Upper lobe of left lung (tissue), 6 donors: ENCODE measurements at regions not wholly inside any gene's neighbourhood (a gene's known extent, or its start where the extent isn't known, plus 50 kb on each side); places are given as distances from the start of the nearest gene placed in this dataset.
"Not testable (repeated sequence)": the region's sequence is repeated elsewhere in the genome, so short reads cannot be mapped to it uniquely, and the experiment has no call there.

Experiments used
- ATAC-seq, 2 donors: fragments of 200-7000 bp; cut with Tn5 transposase; one replicate each; pipeline ENCODE4 v1.9.1; 2022; ENCODE audit warnings: mild to moderate bottlenecking in 2 of 2, moderate library complexity in 2 of 2; ENCODE audit not compliant: low FRiP score in 2 of 2
- DNase-seq, 2 donors: peaks; one replicate each; pipeline ENCODE4 v3.0.0-alpha.2; 2019 to 2020
- H3K27ac ChIP-seq, 4 donors: fragments of 200-600 bp; sonication (generic); one replicate each; pipeline ENCODE4 v1.5.1; 2016 to 2019
- H3K27me3 ChIP-seq, 4 donors: fragments of 200-600 bp; sonication (generic); one replicate each; pipeline ENCODE4 v1.5.1; 2017 to 2019
- H3K36me3 ChIP-seq, 4 donors: fragments of 200-600 bp; sonication (generic); one replicate each; pipeline ENCODE4 v1.5.1; 2016 to 2019
- H3K4me1 ChIP-seq, 4 donors: fragments of 200-600 bp; sonication (generic); one replicate each; pipeline ENCODE4 v1.5.1; 2018 to 2019
- H3K4me3 ChIP-seq, 4 donors: fragments of 200-600 bp; sonication (generic); one replicate each; pipeline ENCODE4 v1.5.1; 2017 to 2019; ENCODE audit warnings: mild to moderate bottlenecking in 2 of 4, moderate library complexity in 1 of 4
- H3K9me3 ChIP-seq, 4 donors: fragments of 200-600 bp; sonication (generic); one replicate each; pipeline ENCODE4 v1.5.1; 2018 to 2019
- EP300 ChIP-seq, 4 donors: sonication (generic); formaldehyde crosslinking; IDR thresholded peaks; one replicate each; pipeline ENCODE4 v1.5.1; 2017; ENCODE audit warnings: antibody characterized with exemption in 4 of 4, control low read depth in 2 of 4
- POLR2A ChIP-seq, 4 donors: fragments of 450-650 bp; IDR thresholded peaks; one replicate each; pipeline ENCODE4 v1.5.1; 2016 to 2017; ENCODE audit warnings: antibody characterized with exemption in 4 of 4, mild to moderate bottlenecking in 2 of 4
- POLR2AphosphoS5 ChIP-seq, 2 donors: sonication (generic); formaldehyde crosslinking; IDR thresholded peaks; one replicate each; pipeline ENCODE4 v1.5.1; 2017; ENCODE audit warnings: antibody characterized with exemption in 2 of 2
- WGBS, 2 donors: methylation state at CpG; one replicate each; pipeline ENCODE4 v1.1.5; 2017 to 2018; 5-methylcytosine and 5-hydroxymethylcytosine counted together
- TF ChIP-seq, protein P1 (sequence below), 6 experiments: fragments of 450-650 bp in 4 of 6; fragments of 200-600 bp in 2 of 6; sonication (generic) in 2 of 6; IDR thresholded peaks; one replicate each; pipeline ENCODE4 v1.5.1; 2016 to 2019; ENCODE audit warnings: antibody characterized with exemption in 6 of 6
- donor health status: DM: no; HTN: no; CAD: no; lungs with moderate emphysema.
- donor health status: DM: no; HTN: yes; CAD: no; lungs with severe emphysema.

DNA sequence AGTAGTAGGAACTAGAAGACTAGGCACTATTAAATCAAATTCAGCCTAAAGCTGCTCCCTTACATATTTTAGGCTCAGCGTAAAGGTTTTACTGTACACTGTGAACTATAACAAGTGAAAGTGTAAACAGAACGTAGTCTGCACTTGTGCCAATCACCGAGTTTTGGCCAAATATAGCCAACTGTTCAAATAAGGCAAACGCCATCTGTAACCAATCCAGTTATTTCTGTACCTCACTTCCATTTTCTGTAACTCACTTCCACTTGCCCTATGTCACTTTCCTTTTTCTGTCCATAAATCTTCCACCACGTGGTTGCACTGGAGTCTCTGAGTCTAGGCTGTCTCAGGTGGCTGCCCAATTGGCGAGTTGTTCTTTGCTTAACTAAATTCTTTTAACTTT is 2132.2 kb downstream of the LRRC4C start:
- no peak for ATAC-seq
- 35 to 43% methylated on average over 6 of the region's 6 CpGs for WGBS, 2 donors

DNA sequence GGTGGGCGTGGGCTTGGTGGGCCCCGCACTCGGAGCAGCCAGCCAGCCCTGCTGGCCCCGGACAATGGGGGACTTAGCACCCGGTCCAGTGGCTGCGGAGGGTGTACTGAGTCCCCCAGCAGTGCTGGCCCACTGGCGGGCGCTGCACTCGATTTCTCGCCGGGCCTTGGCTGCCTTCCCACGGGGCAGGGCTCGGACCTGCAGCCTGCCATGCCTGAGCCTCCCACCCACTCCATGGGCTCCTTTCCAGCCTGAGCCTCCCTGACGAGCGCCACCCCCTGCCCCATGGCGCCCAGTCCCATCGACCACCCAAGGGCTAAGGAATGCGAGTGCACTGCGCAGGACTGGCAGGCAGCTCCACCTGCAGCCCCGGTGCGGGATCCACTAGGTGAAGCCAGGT is 2147.6 kb downstream of the LRRC4C start:
- not testable (repeated sequence) for ATAC-seq, H3K9me3 ChIP-seq, H3K4me3 ChIP-seq, H3K27me3 ChIP-seq, H3K36me3 ChIP-seq, H3K27ac ChIP-seq, H3K4me1 ChIP-seq
- DNase-seq = peak in 1 of 2 donors; percentile 55
- 84 to 94% methylated on average over 3 to 14 of the region's 21 CpGs for WGBS, 2 donors

More for the DNA sequence above, 2132.2 kb downstream of the LRRC4C start:
- H3K36me3 ChIP-seq = no peaks in the 10 kb centered on the region
- no peak for DNase-seq
- no peaks in the 10 kb centered on the region for H3K27me3 ChIP-seq
- H3K4me1 ChIP-seq = no peaks in the 10 kb centered on the region
- no peak overlapping the region for H3K4me3 ChIP-seq
- H3K9me3 ChIP-seq = no peaks in the 10 kb centered on the region
- H3K27ac ChIP-seq = no peak overlapping the region
- TF ChIP-seq EP300 (IDR thresholded peaks at IDR 0.05) = no peak
- TF ChIP-seq, protein P1, sequence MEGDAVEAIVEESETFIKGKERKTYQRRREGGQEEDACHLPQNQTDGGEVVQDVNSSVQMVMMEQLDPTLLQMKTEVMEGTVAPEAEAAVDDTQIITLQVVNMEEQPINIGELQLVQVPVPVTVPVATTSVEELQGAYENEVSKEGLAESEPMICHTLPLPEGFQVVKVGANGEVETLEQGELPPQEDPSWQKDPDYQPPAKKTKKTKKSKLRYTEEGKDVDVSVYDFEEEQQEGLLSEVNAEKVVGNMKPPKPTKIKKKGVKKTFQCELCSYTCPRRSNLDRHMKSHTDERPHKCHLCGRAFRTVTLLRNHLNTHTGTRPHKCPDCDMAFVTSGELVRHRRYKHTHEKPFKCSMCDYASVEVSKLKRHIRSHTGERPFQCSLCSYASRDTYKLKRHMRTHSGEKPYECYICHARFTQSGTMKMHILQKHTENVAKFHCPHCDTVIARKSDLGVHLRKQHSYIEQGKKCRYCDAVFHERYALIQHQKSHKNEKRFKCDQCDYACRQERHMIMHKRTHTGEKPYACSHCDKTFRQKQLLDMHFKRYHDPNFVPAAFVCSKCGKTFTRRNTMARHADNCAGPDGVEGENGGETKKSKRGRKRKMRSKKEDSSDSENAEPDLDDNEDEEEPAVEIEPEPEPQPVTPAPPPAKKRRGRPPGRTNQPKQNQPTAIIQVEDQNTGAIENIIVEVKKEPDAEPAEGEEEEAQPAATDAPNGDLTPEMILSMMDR (IDR thresholded peaks at IDR 0.05) = no peak
- no peak for TF ChIP-seq POLR2A (IDR thresholded peaks at IDR 0.05)
- no peak for TF ChIP-seq POLR2AphosphoS5 (IDR thresholded peaks at IDR 0.05)

DNA sequence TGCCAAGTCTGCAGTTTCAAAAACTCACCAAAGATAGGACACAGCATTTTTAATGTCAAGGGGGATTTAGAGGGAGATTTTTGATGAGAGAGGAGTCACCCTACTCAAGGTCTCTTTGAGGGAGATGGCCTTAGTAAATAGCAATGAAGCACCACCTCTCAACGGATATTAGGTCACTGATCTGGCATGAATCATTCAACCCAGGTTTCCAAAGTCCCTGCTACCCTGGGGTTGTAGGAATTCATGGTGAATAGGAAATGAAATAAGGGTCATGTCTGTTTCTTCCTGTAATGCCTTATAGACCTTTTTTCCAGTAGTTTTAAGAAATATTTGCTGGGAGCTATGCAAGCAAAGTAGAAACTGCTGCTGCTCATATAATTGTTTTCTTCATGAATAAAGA is 2154.9 kb downstream of the LRRC4C start:
- no peak overlapping the region for H3K4me3 ChIP-seq
- ATAC-seq (no peak), DNase-seq (no peak)
- H3K9me3 ChIP-seq = no peaks in the 10 kb centered on the region
- no peaks in the 10 kb centered on the region for H3K36me3 ChIP-seq
- no peaks in the 10 kb centered on the region for H3K4me1 ChIP-seq
- H3K27me3 ChIP-seq = no peaks in the 10 kb centered on the region
- TF ChIP-seq EP300 (IDR thresholded peaks at IDR 0.05) (no peak), POLR2AphosphoS5 (IDR thresholded peaks at IDR 0.05) (no peak), POLR2A (IDR thresholded peaks at IDR 0.05) (no peak)
- TF ChIP-seq, protein P1 (IDR thresholded peaks at IDR 0.05) = no peak
- WGBS, 2 donors = 47 to 54% methylated on average over 1 of the region's 1 CpG
- H3K27ac ChIP-seq = no peak overlapping the region

DNA sequence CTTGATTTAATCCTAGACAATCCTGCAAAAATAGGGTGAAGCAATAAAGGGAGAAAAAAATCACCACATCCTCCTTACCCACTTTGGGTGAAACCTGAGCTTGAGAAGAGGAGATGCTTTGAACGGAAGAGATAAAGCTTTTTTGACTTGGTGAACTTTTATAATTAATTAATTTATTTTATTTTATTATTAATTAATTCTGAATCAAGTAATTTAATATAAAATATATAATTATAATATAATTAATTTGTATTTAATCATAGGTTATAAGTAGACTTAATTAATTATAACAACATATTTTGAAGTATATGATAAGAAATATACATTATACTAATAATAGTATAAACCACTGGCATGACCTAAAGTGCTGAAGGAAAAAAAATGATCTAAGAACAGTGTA is 2164.8 kb downstream of the LRRC4C start:
- no peaks in the 10 kb centered on the region for H3K4me1 ChIP-seq
- TF ChIP-seq, protein P1 (IDR thresholded peaks at IDR 0.05) = no peak
- TF ChIP-seq POLR2A (IDR thresholded peaks at IDR 0.05) (no peak), POLR2AphosphoS5 (IDR thresholded peaks at IDR 0.05) (no peak), EP300 (IDR thresholded peaks at IDR 0.05) (no peak)
- ATAC-seq = no peak

DNA sequence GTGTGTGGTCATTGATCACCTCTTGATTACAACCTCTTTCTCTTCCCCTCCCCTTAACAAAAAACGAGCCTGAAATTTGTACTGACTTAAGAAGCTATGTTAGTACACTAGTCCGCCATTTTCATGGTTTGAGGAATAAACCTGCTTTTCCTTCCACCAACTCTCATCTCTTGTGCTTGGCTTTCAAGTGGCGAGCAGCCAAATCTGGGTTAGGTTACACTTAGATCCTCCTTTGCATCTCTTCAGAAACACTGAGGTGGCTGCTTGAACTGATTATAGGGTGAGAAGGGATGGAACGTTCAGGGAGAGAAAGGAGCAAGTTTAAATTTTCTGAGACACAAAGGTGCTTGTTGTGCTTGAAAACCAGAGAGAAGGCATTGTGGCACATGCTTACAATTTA is 2171.4 kb downstream of the LRRC4C start:
- 68 to 70% methylated on average over 4 of the region's 4 CpGs for WGBS, 2 donors
- TF ChIP-seq, protein P1 (IDR thresholded peaks at IDR 0.05) = no peak
- TF ChIP-seq EP300 (IDR thresholded peaks at IDR 0.05) = no peak
- TF ChIP-seq POLR2AphosphoS5 (IDR thresholded peaks at IDR 0.05) = no peak
- no peak for TF ChIP-seq POLR2A (IDR thresholded peaks at IDR 0.05)
- Histone ChIP-seq H3K36me3 (no peaks in the 10 kb centered on the region), H3K4me1 (no peaks in the 10 kb centered on the region), H3K27ac (no peak overlapping the region), H3K4me3 (no peak overlapping the region), H3K9me3 (peaks cover 0 to 5% (median 0%) of the 10 kb centered on the region in 4 donors), H3K27me3 (no peaks in the 10 kb centered on the region)
- ATAC-seq (no peak), DNase-seq (no peak)

More for the DNA sequence above, 2164.8 kb downstream of the LRRC4C start:
- Histone ChIP-seq H3K36me3 (no peaks in the 10 kb centered on the region), H3K27me3 (no peaks in the 10 kb centered on the region), H3K27ac (no peak overlapping the region), H3K4me3 (no peak overlapping the region), H3K9me3 (no peaks in the 10 kb centered on the region)
- 80 to 89% methylated on average over 1 of the region's 1 CpG for WGBS, 2 donors
- no peak for DNase-seq
